Erythroblast (primary cell): ENCODE measurements at regions not wholly inside any gene's neighbourhood (a gene's known extent, or its start where the extent isn't known, plus 50 kb on each side); places are given as distances from the start of the nearest gene placed in this dataset.

Experiments used
- GATA1 ChIP-seq: IDR thresholded peaks from 2 replicates; pipeline ENCODE4 v1.6.1; 2011; ENCODE audit warnings: low read depth, mild to moderate bottlenecking, control low read depth, low read length, moderate library complexity
- POLR2A ChIP-seq: IDR thresholded peaks from 2 replicates; pipeline ENCODE4 v1.6.1; 2011; ENCODE audit warnings: mild to moderate bottlenecking, low read length

DNA sequence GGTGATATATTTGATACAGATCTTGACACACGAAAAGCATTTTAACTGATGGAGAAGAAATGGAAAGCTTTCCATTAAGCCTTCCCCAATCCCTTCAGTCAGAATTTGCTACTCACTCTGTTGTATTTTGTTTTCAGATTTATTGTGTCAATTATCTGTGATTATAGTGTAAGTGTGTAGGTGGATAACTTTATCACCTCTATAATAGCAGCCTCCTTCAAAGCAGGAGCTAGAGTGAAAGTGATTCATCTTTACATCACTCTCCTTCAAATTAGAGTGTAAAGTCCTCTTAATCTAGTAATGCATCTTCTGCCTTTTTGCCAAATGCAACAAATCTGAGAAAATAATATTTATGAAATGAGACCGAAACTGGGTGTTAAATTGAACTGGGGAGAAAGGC lies 459.7 kb upstream of the ZP4 start:
- TF ChIP-seq POLR2A (no peak), GATA1 (no peak)
